Prostate gland (tissue), 2 donors: ENCODE measurements at regions not wholly inside any gene's neighbourhood (a gene's known extent, or its start where the extent isn't known, plus 50 kb on each side); places are given as distances from the start of the nearest gene placed in this dataset.

ENCODE experiments used
- DNase-seq: peaks from one replicate; pipeline ENCODE4 v3.0.0-alpha.2; 2019; ENCODE audit warnings: low spot score
- H3K27ac ChIP-seq, 2 donors: fragments of 200-600 bp; sonication (generic); 2 replicates each; pipeline ENCODE4 v1.5.1; 2017 to 2019
- H3K27me3 ChIP-seq: fragments of 200-600 bp; sonication (generic); replicated peaks from 2 replicates; pipeline ENCODE4 v1.5.1; 2019; ENCODE audit not compliant: insufficient read depth
- H3K36me3 ChIP-seq, 2 donors: fragments of 200-600 bp; sonication (generic); 1 replicate in 1 of 2; 2 replicates in 1 of 2; pipeline versions ENCODE4 v1.5.1 to v1.8.1; 2017 to 2019
- H3K4me1 ChIP-seq: fragments of 200-600 bp; sonication (generic); replicated peaks from 2 replicates; pipeline ENCODE4 v1.5.1; 2019
- H3K4me3 ChIP-seq, 2 donors: fragments of 200-600 bp; sonication (generic); 2 replicates each; pipeline ENCODE4 v1.5.1; 2017 to 2019
- H3K9me3 ChIP-seq: fragments of 200-600 bp; sonication (generic); 2 replicates; pipeline ENCODE4 v1.5.1; 2017
- CTCF ChIP-seq, 4 experiments: fragments of 200-600 bp in 2 of 4; fragments of 450-650 bp in 2 of 4; sonication (generic) in 2 of 4; IDR thresholded peaks; 1 replicate in 3 of 4; 2 replicates in 1 of 4; pipeline ENCODE4 v1.5.1; 2016 to 2019; ENCODE audit warnings: antibody characterized with exemption in 4 of 4, mild to moderate bottlenecking in 2 of 4, moderate library complexity in 2 of 4
- POLR2A ChIP-seq: fragments of 450-650 bp; IDR thresholded peaks from one replicate; pipeline ENCODE4 v1.6.1; 2016; ENCODE audit warnings: antibody characterized with exemption, mild to moderate bottlenecking
- POLR2AphosphoS5 ChIP-seq: sonication (generic); formaldehyde crosslinking; IDR thresholded peaks from one replicate; pipeline ENCODE4 v1.6.1; 2017; ENCODE audit warnings: antibody characterized with exemption
- WGBS: methylation state at CpG from one replicate; pipeline ENCODE4 v1.1.5; 2018; 5-methylcytosine and 5-hydroxymethylcytosine counted together
- intact Hi-C: fragments of 100-400 bp; cut with DNase I; formaldehyde crosslinking; loops from one replicate; pipeline ENCODE4 v1.14.2; 2022

GRCh38 chr12:17478908-17479673 is 610.9 kb downstream of the RERGL start:
- 92% methylated on average over 6 of the region's 8 CpGs for WGBS
- no peaks in the 10 kb centered on the region for H3K4me1 ChIP-seq
- no peak overlapping the region for H3K4me3 ChIP-seq
- TF ChIP-seq CTCF (IDR thresholded peaks at IDR 0.05) (no peak), POLR2AphosphoS5 (no peak), POLR2A (no peak)
- no peak overlapping the region for H3K27ac ChIP-seq
- H3K36me3 ChIP-seq = no peaks in the 10 kb centered on the region
- intact Hi-C loops = no loop called here
- no peaks in the 10 kb centered on the region for H3K27me3 ChIP-seq
- no peak for DNase-seq
- H3K9me3 ChIP-seq = no peaks in the 10 kb centered on the region

- intact Hi-C loops = no loop called here
Measured at GRCh38 chr12:17470460-17470859, 619.5 kb downstream of the RERGL start.

GRCh38 chr12:17459214-17459613 is 630.8 kb downstream of the RERGL start:
- Histone ChIP-seq H3K36me3 (no peaks in the 10 kb centered on the region), H3K4me1 (no peaks in the 10 kb centered on the region), H3K27ac (no peak overlapping the region), H3K9me3 (no peaks in the 10 kb centered on the region), H3K4me3 (no peak overlapping the region), H3K27me3 (no peaks in the 10 kb centered on the region)
- DNase-seq = no peak
- intact Hi-C loops = no loop called here
- 61% methylated on average over 2 of the region's 2 CpGs for WGBS
- TF ChIP-seq POLR2AphosphoS5 (no peak), CTCF (IDR thresholded peaks at IDR 0.05) (no peak), POLR2A (no peak)

More at GRCh38 chr12:17470460-17470859, 619.5 kb downstream of the RERGL start:
- 95% methylated on average over 12 of the region's 12 CpGs for WGBS
- no peak for DNase-seq
- TF ChIP-seq POLR2AphosphoS5 (no peak), CTCF (IDR thresholded peaks at IDR 0.05) (no peak), POLR2A (no peak)
- no peaks in the 10 kb centered on the region for H3K27me3 ChIP-seq
- H3K9me3 ChIP-seq = no peaks in the 10 kb centered on the region
- no peaks in the 10 kb centered on the region for H3K4me1 ChIP-seq
- no peak overlapping the region for H3K4me3 ChIP-seq
- H3K36me3 ChIP-seq = no peaks in the 10 kb centered on the region
- H3K27ac ChIP-seq = no peak overlapping the region

- no peak overlapping the region for H3K4me3 ChIP-seq
- H3K9me3 ChIP-seq = no peaks in the 10 kb centered on the region
- H3K4me1 ChIP-seq = no peaks in the 10 kb centered on the region
- no peaks in the 10 kb centered on the region for H3K27me3 ChIP-seq
- DNase-seq = no peak
- intact Hi-C loops = no loop called here
- no peak overlapping the region for H3K27ac ChIP-seq
- TF ChIP-seq POLR2A = no peak
- TF ChIP-seq POLR2AphosphoS5 = no peak
- TF ChIP-seq CTCF (IDR thresholded peaks at IDR 0.05) = no peak
- 46% methylated on average over 2 of the region's 2 CpGs for WGBS
- no peaks in the 10 kb centered on the region for H3K36me3 ChIP-seq
Measured at GRCh38 chr12:17456486-17456885, 633.5 kb downstream of the RERGL start.

GRCh38 chr12:17438141-17438540 is 651.9 kb downstream of the RERGL start:
- Histone ChIP-seq H3K9me3 (no peaks in the 10 kb centered on the region), H3K27ac (no peak overlapping the region), H3K36me3 (no peaks in the 10 kb centered on the region), H3K27me3 (no peaks in the 10 kb centered on the region), H3K4me1 (no peaks in the 10 kb centered on the region), H3K4me3 (no peak overlapping the region)
- TF ChIP-seq POLR2A (no peak), CTCF (IDR thresholded peaks at IDR 0.05) (no peak), POLR2AphosphoS5 (no peak)
- intact Hi-C loops = no loop called here
- DNase-seq = no peak
